ENCODE measurements at regions not wholly inside any gene's neighbourhood (a gene's known extent, or its start where the extent isn't known, plus 50 kb on each side); places are given as distances from the start of the nearest gene placed in this dataset.
"Not testable (repeated sequence)": the region's sequence is repeated elsewhere in the genome, so short reads cannot be mapped to it uniquely, and the experiment has no call there.

DNA sequence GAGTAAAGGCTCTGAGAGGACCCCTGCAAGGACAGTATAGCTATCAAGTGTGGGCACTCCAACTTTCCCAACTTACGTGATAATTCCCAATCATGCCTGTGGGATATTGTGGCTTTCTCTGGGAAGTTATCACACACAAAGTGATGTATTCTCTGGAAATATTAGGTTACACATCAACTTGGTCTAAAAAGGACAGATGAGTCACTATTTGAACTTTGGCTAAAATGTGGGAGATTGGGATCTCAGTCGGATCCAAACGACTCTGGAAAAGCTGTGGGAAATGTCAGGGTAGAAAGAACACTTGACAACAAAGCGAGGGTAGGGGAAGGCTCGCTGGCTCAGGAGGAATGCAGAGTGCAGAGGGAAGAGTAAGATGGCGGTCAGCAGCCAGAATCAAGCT is 1048.9 kb downstream of the BCL11B start:
- H2AFZ ChIP-seq (ENCODE audit: low read depth, low read length), result no peak overlapping the region
- no peaks in the 10 kb centered on the region for H3F3A ChIP-seq (ENCODE audit: insufficient read depth, low read length, poor library complexity, severe bottlenecking)
- TF ChIP-seq POLR2AphosphoS5 (IDR thresholded peaks at IDR 0.05) (no peak), EZH2 (IDR thresholded peaks at IDR 0.05; ENCODE audit: borderline replicate concordance, insufficient read depth, low read length, poor library complexity, severe bottlenecking) (no peak), RAD21 (conservative IDR thresholded peaks at IDR 0.05) (no peak), TAF1 (IDR thresholded peaks at IDR 0.05; ENCODE audit: low read depth) (no peak), EP300 (conservative IDR thresholded peaks at IDR 0.05; ENCODE audit: poor library complexity, severe bottlenecking) (no peak), SMC3 (conservative IDR thresholded peaks at IDR 0.05; ENCODE audit: poor library complexity) (no peak), MXI1 (conservative IDR thresholded peaks at IDR 0.05; ENCODE audit: poor library complexity, severe bottlenecking) (no peak)
- TF ChIP-seq, protein P1, sequence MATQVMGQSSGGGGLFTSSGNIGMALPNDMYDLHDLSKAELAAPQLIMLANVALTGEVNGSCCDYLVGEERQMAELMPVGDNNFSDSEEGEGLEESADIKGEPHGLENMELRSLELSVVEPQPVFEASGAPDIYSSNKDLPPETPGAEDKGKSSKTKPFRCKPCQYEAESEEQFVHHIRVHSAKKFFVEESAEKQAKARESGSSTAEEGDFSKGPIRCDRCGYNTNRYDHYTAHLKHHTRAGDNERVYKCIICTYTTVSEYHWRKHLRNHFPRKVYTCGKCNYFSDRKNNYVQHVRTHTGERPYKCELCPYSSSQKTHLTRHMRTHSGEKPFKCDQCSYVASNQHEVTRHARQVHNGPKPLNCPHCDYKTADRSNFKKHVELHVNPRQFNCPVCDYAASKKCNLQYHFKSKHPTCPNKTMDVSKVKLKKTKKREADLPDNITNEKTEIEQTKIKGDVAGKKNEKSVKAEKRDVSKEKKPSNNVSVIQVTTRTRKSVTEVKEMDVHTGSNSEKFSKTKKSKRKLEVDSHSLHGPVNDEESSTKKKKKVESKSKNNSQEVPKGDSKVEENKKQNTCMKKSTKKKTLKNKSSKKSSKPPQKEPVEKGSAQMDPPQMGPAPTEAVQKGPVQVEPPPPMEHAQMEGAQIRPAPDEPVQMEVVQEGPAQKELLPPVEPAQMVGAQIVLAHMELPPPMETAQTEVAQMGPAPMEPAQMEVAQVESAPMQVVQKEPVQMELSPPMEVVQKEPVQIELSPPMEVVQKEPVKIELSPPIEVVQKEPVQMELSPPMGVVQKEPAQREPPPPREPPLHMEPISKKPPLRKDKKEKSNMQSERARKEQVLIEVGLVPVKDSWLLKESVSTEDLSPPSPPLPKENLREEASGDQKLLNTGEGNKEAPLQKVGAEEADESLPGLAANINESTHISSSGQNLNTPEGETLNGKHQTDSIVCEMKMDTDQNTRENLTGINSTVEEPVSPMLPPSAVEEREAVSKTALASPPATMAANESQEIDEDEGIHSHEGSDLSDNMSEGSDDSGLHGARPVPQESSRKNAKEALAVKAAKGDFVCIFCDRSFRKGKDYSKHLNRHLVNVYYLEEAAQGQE (IDR thresholded peaks at IDR 0.05; ENCODE audit: borderline replicate concordance), result no peak
- TF ChIP-seq, protein P2, sequence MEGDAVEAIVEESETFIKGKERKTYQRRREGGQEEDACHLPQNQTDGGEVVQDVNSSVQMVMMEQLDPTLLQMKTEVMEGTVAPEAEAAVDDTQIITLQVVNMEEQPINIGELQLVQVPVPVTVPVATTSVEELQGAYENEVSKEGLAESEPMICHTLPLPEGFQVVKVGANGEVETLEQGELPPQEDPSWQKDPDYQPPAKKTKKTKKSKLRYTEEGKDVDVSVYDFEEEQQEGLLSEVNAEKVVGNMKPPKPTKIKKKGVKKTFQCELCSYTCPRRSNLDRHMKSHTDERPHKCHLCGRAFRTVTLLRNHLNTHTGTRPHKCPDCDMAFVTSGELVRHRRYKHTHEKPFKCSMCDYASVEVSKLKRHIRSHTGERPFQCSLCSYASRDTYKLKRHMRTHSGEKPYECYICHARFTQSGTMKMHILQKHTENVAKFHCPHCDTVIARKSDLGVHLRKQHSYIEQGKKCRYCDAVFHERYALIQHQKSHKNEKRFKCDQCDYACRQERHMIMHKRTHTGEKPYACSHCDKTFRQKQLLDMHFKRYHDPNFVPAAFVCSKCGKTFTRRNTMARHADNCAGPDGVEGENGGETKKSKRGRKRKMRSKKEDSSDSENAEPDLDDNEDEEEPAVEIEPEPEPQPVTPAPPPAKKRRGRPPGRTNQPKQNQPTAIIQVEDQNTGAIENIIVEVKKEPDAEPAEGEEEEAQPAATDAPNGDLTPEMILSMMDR (IDR thresholded peaks at IDR 0.05; ENCODE audit: poor library complexity, severe bottlenecking), result no peak
- no peaks in the 10 kb centered on the region for H3K27me3 ChIP-seq (ENCODE audit: insufficient read depth, low read depth, low read length)
- no peaks in the 10 kb centered on the region for H3K36me3 ChIP-seq (ENCODE audit: insufficient read depth, low read length)
- no peak overlapping the region for H3K27ac ChIP-seq (ENCODE audit: low read length)
- no peak overlapping the region for H3K4me3 ChIP-seq (ENCODE audit: low read length)
- H4K20me1 ChIP-seq (ENCODE audit: insufficient read depth), result no peaks in the 10 kb centered on the region
- no peaks in the 10 kb centered on the region for H3K9me3 ChIP-seq (ENCODE audit: low read length)
- H3K9ac ChIP-seq (ENCODE audit: low read length), result no peak overlapping the region
- no peaks in the 10 kb centered on the region for H3K79me2 ChIP-seq (replicated peaks; ENCODE audit: insufficient read depth, low read length)
- H3K4me2 ChIP-seq (ENCODE audit: low read length), result no peak overlapping the region
- H3K9me2 ChIP-seq (ENCODE audit: insufficient read depth, low read length), result no peaks in the 10 kb centered on the region

DNA sequence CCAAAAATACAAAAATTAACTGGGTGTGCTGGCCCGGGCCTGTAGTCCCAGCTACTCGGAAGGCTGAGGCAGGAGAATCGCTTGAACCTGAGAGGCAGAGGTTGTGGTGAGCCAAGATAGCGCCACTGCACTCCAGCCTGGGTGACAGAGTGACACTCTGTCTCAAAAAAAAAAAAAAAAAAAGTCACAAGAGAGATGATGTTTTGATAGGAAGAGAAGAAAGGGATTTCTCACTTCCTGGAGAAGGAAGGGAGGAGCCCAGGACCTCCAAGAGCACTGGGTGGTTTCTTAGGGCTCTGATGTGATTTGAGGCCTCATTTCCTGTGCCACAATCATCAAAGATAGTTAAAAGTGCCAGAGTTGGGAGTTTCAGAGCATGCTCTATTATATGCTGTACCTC is 1048.3 kb downstream of the BCL11B start:
- not testable (repeated sequence) for H3K9me3 ChIP-seq (ENCODE audit: low read length); H3K9me2 ChIP-seq (ENCODE audit: insufficient read depth, low read length); H3K9ac ChIP-seq (ENCODE audit: low read length); H4K20me1 ChIP-seq (ENCODE audit: insufficient read depth); H3F3A ChIP-seq (ENCODE audit: insufficient read depth, low read length, poor library complexity, severe bottlenecking); H3K79me2 ChIP-seq (replicated peaks; ENCODE audit: insufficient read depth, low read length); H3K4me3 ChIP-seq (ENCODE audit: low read length); H3K27ac ChIP-seq (ENCODE audit: low read length); H3K4me2 ChIP-seq (ENCODE audit: low read length); H3K36me3 ChIP-seq (ENCODE audit: insufficient read depth, low read length); H2AFZ ChIP-seq (ENCODE audit: low read depth, low read length); H3K27me3 ChIP-seq (ENCODE audit: insufficient read depth, low read depth, low read length)

- no peaks in the 10 kb centered on the region for H3K27me3 ChIP-seq (ENCODE audit: insufficient read depth, low read depth, low read length)
- no peaks in the 10 kb centered on the region for H3K9me2 ChIP-seq (ENCODE audit: insufficient read depth, low read length)
- no peak overlapping the region for H3K27ac ChIP-seq (ENCODE audit: low read length)
- no peak overlapping the region for H3K9ac ChIP-seq (ENCODE audit: low read length)
- H3F3A ChIP-seq (ENCODE audit: insufficient read depth, low read length, poor library complexity, severe bottlenecking), result no peaks in the 10 kb centered on the region
- no peak overlapping the region for H3K4me3 ChIP-seq (ENCODE audit: low read length)
- no peak overlapping the region for H3K4me2 ChIP-seq (ENCODE audit: low read length)
- H3K79me2 ChIP-seq (replicated peaks; ENCODE audit: insufficient read depth, low read length), result no peaks in the 10 kb centered on the region
- no peaks in the 10 kb centered on the region for H3K9me3 ChIP-seq (ENCODE audit: low read length)
- no peaks in the 10 kb centered on the region for H4K20me1 ChIP-seq (ENCODE audit: insufficient read depth)
- H3K36me3 ChIP-seq (ENCODE audit: insufficient read depth, low read length), result no peaks in the 10 kb centered on the region
- H2AFZ ChIP-seq (ENCODE audit: low read depth, low read length), result no peak overlapping the region
- TF ChIP-seq TAF1 (IDR thresholded peaks at IDR 0.05; ENCODE audit: low read depth) (no peak), EZH2 (IDR thresholded peaks at IDR 0.05; ENCODE audit: borderline replicate concordance, insufficient read depth, low read length, poor library complexity, severe bottlenecking) (no peak), POLR2AphosphoS5 (IDR thresholded peaks at IDR 0.05) (no peak), RAD21 (conservative IDR thresholded peaks at IDR 0.05) (no peak), MXI1 (conservative IDR thresholded peaks at IDR 0.05; ENCODE audit: poor library complexity, severe bottlenecking) (no peak), EP300 (conservative IDR thresholded peaks at IDR 0.05; ENCODE audit: poor library complexity, severe bottlenecking) (no peak), SMC3 (conservative IDR thresholded peaks at IDR 0.05; ENCODE audit: poor library complexity) (no peak)
- TF ChIP-seq, protein P1 (IDR thresholded peaks at IDR 0.05; ENCODE audit: borderline replicate concordance), result no peak
- TF ChIP-seq, protein P2 (IDR thresholded peaks at IDR 0.05; ENCODE audit: poor library complexity, severe bottlenecking), result no peak
Measured at GRCh38 chr14:98226411-98226810, 1045.6 kb downstream of the BCL11B start.

Measured in neural cell (in vitro differentiated cells).